Tibial nerve (tissue), 4 donors: ENCODE measurements at regions not wholly inside any gene's neighbourhood (a gene's known extent, or its start where the extent isn't known, plus 50 kb on each side); places are given as distances from the start of the nearest gene placed in this dataset.

Experiments used
- CTCF ChIP-seq, 5 experiments: fragments of 200-600 bp in 3 of 5; fragments of 450-650 bp in 2 of 5; sonication (generic) in 3 of 5; IDR thresholded peaks; one replicate each; pipeline ENCODE4 v1.5.1; 2016 to 2019; ENCODE audit warnings: antibody characterized with exemption in 5 of 5, mild to moderate bottlenecking in 3 of 5, moderate library complexity in 2 of 5
- EP300 ChIP-seq, 2 donors: sonication (generic); formaldehyde crosslinking; IDR thresholded peaks; one replicate each; pipeline ENCODE4 v1.6.1; 2017; ENCODE audit warnings: antibody characterized with exemption in 2 of 2, mild to moderate bottlenecking in 1 of 2
- POLR2A ChIP-seq, 2 donors: fragments of 450-650 bp; IDR thresholded peaks; one replicate each; pipeline ENCODE4 v1.6.1; 2017; ENCODE audit warnings: antibody characterized with exemption in 2 of 2, mild to moderate bottlenecking in 2 of 2, moderate library complexity in 2 of 2

DNA sequence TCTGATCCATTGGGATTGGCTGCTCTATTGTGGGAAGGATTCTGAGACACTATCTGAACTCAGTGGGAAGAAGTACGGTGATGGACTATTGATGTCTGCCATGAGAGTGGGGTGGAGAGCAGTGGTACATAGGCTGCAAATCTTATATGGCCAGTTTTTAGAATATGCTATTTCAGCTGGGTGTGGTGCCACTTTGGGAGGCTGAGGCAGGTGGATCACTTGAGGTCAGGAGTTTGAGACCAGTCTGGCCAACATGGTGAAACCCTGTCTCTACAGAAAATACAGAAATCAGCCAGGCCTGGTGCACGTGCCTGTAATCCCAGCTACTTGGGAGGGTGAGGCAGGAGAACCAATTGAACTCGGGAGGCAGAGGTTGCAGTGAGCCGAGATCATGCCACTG is 505.9 kb downstream of the MED13L start:
- TF ChIP-seq EP300 (IDR thresholded peaks at IDR 0.05) (no peak), CTCF (IDR thresholded peaks at IDR 0.05) (no peak), POLR2A (IDR thresholded peaks at IDR 0.05) (no peak)
